ENCODE measurements at regions not wholly inside any gene's neighbourhood (a gene's known extent, or its start where the extent isn't known, plus 50 kb on each side); places are given as distances from the start of the nearest gene placed in this dataset.
A peak's percentile ranks its signal among the peaks of the same experiment; 100 is the strongest.

DNA sequence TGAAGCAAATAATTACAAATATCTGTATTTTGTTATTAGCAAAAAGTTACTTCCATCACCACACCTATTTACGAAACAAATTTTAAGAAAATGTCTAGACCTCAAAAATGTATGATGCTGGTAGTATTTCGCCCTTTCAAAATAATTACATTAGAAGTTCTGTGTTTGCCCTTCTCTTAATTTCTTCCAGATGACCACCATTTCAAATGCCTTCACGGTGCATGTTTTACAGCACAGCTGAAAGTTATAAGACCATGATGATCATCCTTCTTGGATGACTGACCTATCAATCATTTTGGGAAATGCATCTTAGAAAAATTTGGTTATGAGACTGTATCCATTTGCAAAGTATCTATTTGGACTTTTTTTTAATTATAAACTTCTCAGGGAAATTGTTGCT, 390.8 kb downstream of the SLITRK6 start:
- Histone ChIP-seq H3K4me1 (ENCODE audit: control insufficient read depth, insufficient read depth, low read length) (peaks cover 3% of the 10 kb centered on the region), H3K27ac (ENCODE audit: low read depth, low read length) (no peak overlapping the region), H3K4me3 (ENCODE audit: low read depth, low read length) (no peak overlapping the region), H3K27me3 (ENCODE audit: control insufficient read depth, insufficient read depth, low read length) (no peaks in the 10 kb centered on the region), H3K9me3 (ENCODE audit: control insufficient read depth, insufficient read depth, low read length) (no peaks in the 10 kb centered on the region), H3K36me3 (ENCODE audit: control insufficient read depth, insufficient read depth, low read length) (no peaks in the 10 kb centered on the region)
- no peak for DNase-seq (ENCODE audit: low read depth in 4 of 6, low spot score in 6 of 6)
- 83% methylated on average over 1 of the region's 3 CpGs for WGBS (ENCODE audit: insufficient coverage)

DNA sequence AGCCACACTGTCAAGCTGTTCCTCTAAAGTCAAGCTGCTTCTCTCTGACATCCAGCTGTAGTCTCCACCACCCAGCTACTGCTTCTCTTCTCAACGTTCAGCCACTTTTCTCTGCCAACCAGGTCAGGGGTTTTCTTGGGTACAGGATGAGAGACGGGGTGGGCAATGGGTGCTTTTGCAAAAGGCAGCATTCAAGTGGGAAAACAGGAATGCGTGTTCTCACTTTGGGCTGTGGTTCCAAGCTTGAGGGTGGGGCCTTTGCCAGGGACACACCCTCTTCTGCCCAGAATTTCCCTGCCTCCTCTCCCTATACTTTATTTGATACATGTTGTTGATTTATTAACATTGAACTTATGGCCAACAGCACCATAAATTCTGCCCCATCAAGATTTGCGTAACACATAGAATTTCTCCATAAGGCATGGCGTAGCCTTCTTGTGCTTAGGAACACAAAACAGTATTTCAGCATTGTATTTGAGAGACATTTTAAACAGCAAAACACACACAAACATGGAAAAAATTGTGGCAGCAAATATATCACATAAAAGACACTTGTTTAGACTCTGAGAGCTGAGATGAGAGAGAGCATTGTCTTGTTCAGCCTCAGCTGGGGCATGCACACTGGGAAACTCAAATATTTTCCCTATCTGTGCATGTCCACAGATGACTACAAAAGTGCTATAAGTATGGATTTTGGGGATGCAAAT, 392.8 kb downstream of the SLITRK6 start:
- 60% methylated on average over 2 of the region's 5 CpGs for WGBS (ENCODE audit: insufficient coverage)
- peak overlapping the region; percentile 21 for H3K27ac ChIP-seq (ENCODE audit: low read depth, low read length)
- no peak overlapping the region for H3K4me3 ChIP-seq (ENCODE audit: low read depth, low read length)
- H3K4me1 ChIP-seq (ENCODE audit: control insufficient read depth, insufficient read depth, low read length) = peaks cover 3% of the 10 kb centered on the region
- peak in 1 of 6 donors; percentile 35 for DNase-seq (ENCODE audit: low read depth in 4 of 6, low spot score in 6 of 6)
- H3K36me3 ChIP-seq (ENCODE audit: control insufficient read depth, insufficient read depth, low read length) = no peaks in the 10 kb centered on the region
- H3K9me3 ChIP-seq (ENCODE audit: control insufficient read depth, insufficient read depth, low read length) = no peaks in the 10 kb centered on the region
- no peaks in the 10 kb centered on the region for H3K27me3 ChIP-seq (ENCODE audit: control insufficient read depth, insufficient read depth, low read length)

DNA sequence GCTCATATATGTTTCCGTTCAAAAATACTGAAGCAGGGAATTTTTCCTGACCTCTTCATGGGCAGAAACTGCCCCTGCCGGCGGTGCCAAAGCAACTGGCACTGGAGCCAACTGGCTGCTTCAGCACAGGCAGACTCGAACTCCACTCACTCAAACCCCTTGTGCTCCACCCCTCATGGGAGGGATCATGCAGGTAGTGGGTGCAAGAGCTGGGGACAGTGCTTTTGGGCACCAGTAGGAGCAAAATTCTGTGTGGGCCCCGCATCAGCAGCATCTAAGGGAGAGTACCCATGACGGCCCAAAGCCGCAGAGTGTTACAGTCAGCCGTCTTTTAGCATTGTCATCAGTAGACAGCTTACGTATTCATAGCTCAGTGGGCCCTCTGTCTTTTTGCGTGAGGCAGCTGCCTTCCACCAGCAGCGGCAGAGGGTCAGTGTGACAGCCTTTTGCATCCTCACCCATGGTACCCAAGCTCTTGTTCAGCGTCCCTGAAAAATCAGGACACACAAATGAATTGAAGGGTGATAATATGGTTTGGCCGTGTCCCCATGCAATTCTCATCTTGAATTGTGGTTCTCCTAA, 393.8 kb downstream of the SLITRK6 start:
- H3K27me3 ChIP-seq (ENCODE audit: control insufficient read depth, insufficient read depth, low read length) = no peaks in the 10 kb centered on the region
- no peak for DNase-seq (ENCODE audit: low read depth in 4 of 6, low spot score in 6 of 6)
- no peak overlapping the region for H3K27ac ChIP-seq (ENCODE audit: low read depth, low read length)
- 89% methylated on average over 12 of the region's 13 CpGs for WGBS (ENCODE audit: insufficient coverage)
- peaks cover 3% of the 10 kb centered on the region for H3K4me1 ChIP-seq (ENCODE audit: control insufficient read depth, insufficient read depth, low read length)
- no peak overlapping the region for H3K4me3 ChIP-seq (ENCODE audit: low read depth, low read length)
- no peaks in the 10 kb centered on the region for H3K9me3 ChIP-seq (ENCODE audit: control insufficient read depth, insufficient read depth, low read length)
- H3K36me3 ChIP-seq (ENCODE audit: control insufficient read depth, insufficient read depth, low read length) = no peaks in the 10 kb centered on the region

DNA sequence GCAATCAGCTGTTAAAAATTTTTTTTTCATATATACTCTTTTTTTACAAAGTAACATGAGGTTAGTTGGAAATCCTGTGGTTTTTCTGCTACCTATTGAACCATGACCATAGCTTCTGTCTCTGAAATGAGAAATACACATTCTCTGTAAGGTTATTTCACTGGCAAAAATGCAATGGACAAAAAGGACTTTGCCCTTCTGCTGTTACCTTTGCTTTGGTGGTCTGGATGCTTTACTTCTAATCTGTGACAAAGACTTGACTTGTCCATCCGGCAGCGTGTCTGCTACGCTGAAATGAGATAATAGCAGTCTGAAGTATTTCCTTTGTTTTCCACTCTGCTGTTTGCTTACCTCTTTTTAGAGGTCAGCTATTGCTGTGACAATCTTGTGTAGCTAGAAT, 412.8 kb downstream of the SLITRK6 start:
- WGBS (ENCODE audit: insufficient coverage) = 0% methylated on average over 1 of the region's 3 CpGs
- H3K4me1 ChIP-seq (ENCODE audit: control insufficient read depth, insufficient read depth, low read length) = no peaks in the 10 kb centered on the region
- no peak overlapping the region for H3K27ac ChIP-seq (ENCODE audit: low read depth, low read length)
- H3K4me3 ChIP-seq (ENCODE audit: low read depth, low read length) = no peak overlapping the region
- DNase-seq (ENCODE audit: low read depth in 4 of 6, low spot score in 6 of 6) = peak in 1 of 6 donors; percentile 59
- H3K36me3 ChIP-seq (ENCODE audit: control insufficient read depth, insufficient read depth, low read length) = no peaks in the 10 kb centered on the region
- H3K9me3 ChIP-seq (ENCODE audit: control insufficient read depth, insufficient read depth, low read length) = peaks cover 4% of the 10 kb centered on the region
- no peaks in the 10 kb centered on the region for H3K27me3 ChIP-seq (ENCODE audit: control insufficient read depth, insufficient read depth, low read length)

DNA sequence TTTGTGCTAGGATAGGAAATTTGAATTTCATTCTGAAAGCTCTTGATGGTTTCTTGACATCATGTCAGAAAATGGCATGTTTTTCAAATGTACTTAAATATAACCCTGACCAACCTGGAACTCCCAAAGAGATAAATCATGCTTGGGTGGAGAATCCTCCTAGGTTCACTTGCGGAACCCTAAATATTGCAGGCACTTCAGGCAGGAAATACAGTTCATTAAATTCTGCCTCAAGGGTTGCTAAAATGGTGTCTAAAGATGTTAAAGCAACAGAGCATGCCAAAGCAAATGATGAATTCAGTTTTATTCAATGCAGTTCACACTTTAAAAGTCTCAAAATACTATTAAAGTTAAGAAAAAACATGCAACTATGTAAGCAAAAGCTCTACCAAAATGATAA, 415.9 kb downstream of the SLITRK6 start:
- Histone ChIP-seq H3K27me3 (ENCODE audit: control insufficient read depth, insufficient read depth, low read length) (no peaks in the 10 kb centered on the region), H3K36me3 (ENCODE audit: control insufficient read depth, insufficient read depth, low read length) (no peaks in the 10 kb centered on the region), H3K27ac (ENCODE audit: low read depth, low read length) (no peak overlapping the region), H3K9me3 (ENCODE audit: control insufficient read depth, insufficient read depth, low read length) (peaks cover 4% of the 10 kb centered on the region), H3K4me3 (ENCODE audit: low read depth, low read length) (no peak overlapping the region), H3K4me1 (ENCODE audit: control insufficient read depth, insufficient read depth, low read length) (no peaks in the 10 kb centered on the region)
- 100% methylated on average over 1 of the region's 1 CpG for WGBS (ENCODE audit: insufficient coverage)
- no peak for DNase-seq (ENCODE audit: low read depth in 4 of 6, low spot score in 6 of 6)

DNA sequence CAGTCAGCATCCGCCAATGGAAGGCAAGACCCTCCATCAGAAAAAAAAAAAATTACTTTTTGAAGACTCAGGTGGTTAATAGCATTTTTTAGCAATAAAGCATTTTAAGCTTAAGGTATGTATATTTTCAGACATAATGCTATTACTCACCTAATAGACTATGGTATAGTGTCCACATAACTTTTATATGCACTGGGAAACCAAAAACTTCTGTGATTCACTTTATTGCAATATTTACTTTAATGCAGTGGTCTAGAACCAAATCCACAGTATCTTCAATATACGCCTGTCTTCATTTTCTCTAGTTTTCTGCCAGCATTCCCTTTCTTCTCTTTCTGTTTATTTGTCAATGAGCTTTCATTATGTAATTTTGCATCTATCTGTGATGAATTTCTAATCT, 418.1 kb downstream of the SLITRK6 start:
- Histone ChIP-seq H3K27me3 (ENCODE audit: control insufficient read depth, insufficient read depth, low read length) (no peaks in the 10 kb centered on the region), H3K4me3 (ENCODE audit: low read depth, low read length) (no peak overlapping the region), H3K4me1 (ENCODE audit: control insufficient read depth, insufficient read depth, low read length) (no peaks in the 10 kb centered on the region), H3K9me3 (ENCODE audit: control insufficient read depth, insufficient read depth, low read length) (no peaks in the 10 kb centered on the region), H3K36me3 (ENCODE audit: control insufficient read depth, insufficient read depth, low read length) (no peaks in the 10 kb centered on the region), H3K27ac (ENCODE audit: low read depth, low read length) (no peak overlapping the region)
- no CpG with 5 or more reads among the region's 2 CpGs for WGBS (ENCODE audit: insufficient coverage)
- DNase-seq (ENCODE audit: low read depth in 4 of 6, low spot score in 6 of 6) = no peak

DNA sequence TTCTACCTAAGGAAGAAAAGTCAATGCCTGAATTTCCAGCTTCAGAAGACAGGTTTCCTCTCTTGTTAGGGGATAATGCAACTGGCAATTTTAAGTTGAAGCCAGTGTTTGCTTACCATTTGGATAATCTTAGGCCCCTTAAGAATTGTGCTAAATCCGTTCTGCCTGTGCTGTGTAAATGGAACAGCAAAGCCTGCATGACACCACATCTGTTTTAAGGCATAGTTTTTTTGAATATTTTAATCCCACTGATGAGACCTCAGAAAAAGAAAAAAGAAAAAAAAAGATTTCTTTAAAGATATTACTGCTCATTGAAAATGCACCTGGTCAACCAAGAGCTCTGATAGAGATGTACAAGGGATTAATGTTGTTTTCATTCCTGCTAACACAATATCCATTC, 419.2 kb downstream of the SLITRK6 start:
- no peaks in the 10 kb centered on the region for H3K27me3 ChIP-seq (ENCODE audit: control insufficient read depth, insufficient read depth, low read length)
- H3K4me1 ChIP-seq (ENCODE audit: control insufficient read depth, insufficient read depth, low read length) = no peaks in the 10 kb centered on the region
- H3K9me3 ChIP-seq (ENCODE audit: control insufficient read depth, insufficient read depth, low read length) = no peaks in the 10 kb centered on the region
- DNase-seq (ENCODE audit: low read depth in 4 of 6, low spot score in 6 of 6) = no peak
- H3K36me3 ChIP-seq (ENCODE audit: control insufficient read depth, insufficient read depth, low read length) = no peaks in the 10 kb centered on the region
- no CpG with 5 or more reads among the region's 1 CpG for WGBS (ENCODE audit: insufficient coverage)
- no peak overlapping the region for H3K4me3 ChIP-seq (ENCODE audit: low read depth, low read length)
- H3K27ac ChIP-seq (ENCODE audit: low read depth, low read length) = no peak overlapping the region

DNA sequence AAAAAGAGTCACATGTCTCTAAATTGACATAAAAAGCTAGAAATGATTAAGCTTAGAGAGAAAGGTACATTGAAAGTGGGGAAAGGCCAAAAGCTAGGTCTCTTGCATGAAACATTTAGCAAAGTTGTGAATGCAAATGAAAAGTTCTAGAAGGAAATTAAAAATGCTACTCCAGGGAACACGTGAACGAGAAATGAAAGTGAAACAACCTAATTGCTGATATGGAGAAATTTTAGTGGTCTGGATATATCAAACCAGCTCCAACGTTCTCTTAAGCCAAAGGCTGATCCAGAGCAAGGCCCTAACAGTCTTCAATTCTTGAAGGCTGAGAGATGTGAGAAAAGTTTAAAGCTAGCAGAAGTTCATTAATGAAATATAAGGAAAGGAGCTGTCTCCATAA, 419.8 kb downstream of the SLITRK6 start:
- DNase-seq (ENCODE audit: low read depth in 4 of 6, low spot score in 6 of 6) = no peak
- no peaks in the 10 kb centered on the region for H3K27me3 ChIP-seq (ENCODE audit: control insufficient read depth, insufficient read depth, low read length)
- no peaks in the 10 kb centered on the region for H3K36me3 ChIP-seq (ENCODE audit: control insufficient read depth, insufficient read depth, low read length)
- no peaks in the 10 kb centered on the region for H3K4me1 ChIP-seq (ENCODE audit: control insufficient read depth, insufficient read depth, low read length)
- no peaks in the 10 kb centered on the region for H3K9me3 ChIP-seq (ENCODE audit: control insufficient read depth, insufficient read depth, low read length)
- no peak overlapping the region for H3K27ac ChIP-seq (ENCODE audit: low read depth, low read length)
- H3K4me3 ChIP-seq (ENCODE audit: low read depth, low read length) = no peak overlapping the region
- 50% methylated on average over 2 of the region's 3 CpGs for WGBS (ENCODE audit: insufficient coverage)

DNA sequence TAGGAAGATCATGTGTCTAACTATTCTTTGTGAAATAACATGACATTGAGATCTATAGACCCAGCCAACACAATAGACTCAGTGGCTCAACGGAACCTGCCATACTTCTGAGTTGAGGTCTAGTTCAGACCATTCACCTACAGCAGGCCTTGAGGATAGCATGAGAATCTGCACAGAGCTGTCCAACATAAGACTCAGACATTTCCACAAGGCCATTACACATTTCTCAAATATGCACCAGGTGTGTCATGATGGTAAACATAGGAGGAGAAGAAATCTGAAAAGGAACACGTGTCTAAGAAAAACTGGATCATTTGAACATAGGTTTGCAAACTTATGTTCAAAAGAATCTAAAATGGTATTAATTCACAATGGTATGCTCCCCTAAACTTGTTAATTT, 421.4 kb downstream of the SLITRK6 start:
- Histone ChIP-seq H3K36me3 (ENCODE audit: control insufficient read depth, insufficient read depth, low read length) (no peaks in the 10 kb centered on the region), H3K27ac (ENCODE audit: low read depth, low read length) (no peak overlapping the region), H3K27me3 (ENCODE audit: control insufficient read depth, insufficient read depth, low read length) (no peaks in the 10 kb centered on the region), H3K9me3 (ENCODE audit: control insufficient read depth, insufficient read depth, low read length) (no peaks in the 10 kb centered on the region), H3K4me3 (ENCODE audit: low read depth, low read length) (no peak overlapping the region), H3K4me1 (ENCODE audit: control insufficient read depth, insufficient read depth, low read length) (no peaks in the 10 kb centered on the region)
- WGBS (ENCODE audit: insufficient coverage) = no CpG with 5 or more reads among the region's 2 CpGs
- no peak for DNase-seq (ENCODE audit: low read depth in 4 of 6, low spot score in 6 of 6)

DNA sequence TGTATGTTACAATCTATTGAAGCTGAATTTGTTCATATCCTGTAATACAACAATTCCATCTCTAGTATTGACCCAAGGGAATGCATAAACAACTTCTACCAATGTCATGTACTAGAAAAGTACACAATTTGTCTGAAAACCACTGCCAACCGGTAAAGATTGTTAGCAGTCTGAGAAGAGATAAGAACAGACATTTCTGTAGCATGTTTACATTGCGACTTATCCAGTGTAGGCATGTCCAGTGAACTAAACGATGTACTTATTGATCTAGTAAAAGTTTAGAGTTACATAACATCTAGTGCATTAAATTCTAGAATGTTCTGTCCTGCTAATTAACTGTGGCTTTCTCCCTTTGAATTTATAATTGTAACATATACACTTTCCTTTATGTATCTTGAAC, 425.9 kb downstream of the SLITRK6 start:
- Histone ChIP-seq H3K4me1 (ENCODE audit: control insufficient read depth, insufficient read depth, low read length) (no peaks in the 10 kb centered on the region), H3K9me3 (ENCODE audit: control insufficient read depth, insufficient read depth, low read length) (no peaks in the 10 kb centered on the region), H3K4me3 (ENCODE audit: low read depth, low read length) (no peak overlapping the region), H3K27me3 (ENCODE audit: control insufficient read depth, insufficient read depth, low read length) (no peaks in the 10 kb centered on the region), H3K27ac (ENCODE audit: low read depth, low read length) (no peak overlapping the region), H3K36me3 (ENCODE audit: control insufficient read depth, insufficient read depth, low read length) (no peaks in the 10 kb centered on the region)
- DNase-seq (ENCODE audit: low read depth in 4 of 6, low spot score in 6 of 6) = peak in 1 of 6 donors; percentile 5
- WGBS (ENCODE audit: insufficient coverage) = no CpG with 5 or more reads among the region's 3 CpGs

Data from spinal cord (tissue), 9 donors.